Urinary bladder (tissue), 3 donors: ENCODE measurements at regions not wholly inside any gene's neighbourhood (a gene's known extent, or its start where the extent isn't known, plus 50 kb on each side); places are given as distances from the start of the nearest gene placed in this dataset.
"Not testable (repeated sequence)": the region's sequence is repeated elsewhere in the genome, so short reads cannot be mapped to it uniquely, and the experiment has no call there.

ENCODE experiments used
- DNase-seq: peaks from one replicate; pipeline ENCODE4 v3.0.0-alpha.2; 2015; ENCODE audit errors: extremely low spot score
- H3K27ac ChIP-seq: one replicate; pipeline ENCODE4 v1.5.1; 2013; ENCODE audit warnings: low read depth, mild to moderate bottlenecking, moderate library complexity
- H3K36me3 ChIP-seq: one replicate; pipeline ENCODE4 v1.6.1; 2013; ENCODE audit warnings: mild to moderate bottlenecking, moderate library complexity; ENCODE audit not compliant: insufficient read depth
- H3K4me1 ChIP-seq: one replicate; pipeline ENCODE4 v1.6.1; 2013; ENCODE audit warnings: mild to moderate bottlenecking, moderate library complexity; ENCODE audit not compliant: insufficient read depth
- H3K4me3 ChIP-seq: one replicate; pipeline ENCODE4 v1.5.1; 2013; ENCODE audit warnings: low read depth, low read length
- WGBS: extraction: QIAGEN DNeasy Blood & Tissue Kit; methylation state at CpG from one replicate; pipeline ENCODE4 v1.1.7; 2013; 5-methylcytosine and 5-hydroxymethylcytosine counted together
- donor health status: healthy with polysubstance abuse.
- donor health status: healthy.

DNA sequence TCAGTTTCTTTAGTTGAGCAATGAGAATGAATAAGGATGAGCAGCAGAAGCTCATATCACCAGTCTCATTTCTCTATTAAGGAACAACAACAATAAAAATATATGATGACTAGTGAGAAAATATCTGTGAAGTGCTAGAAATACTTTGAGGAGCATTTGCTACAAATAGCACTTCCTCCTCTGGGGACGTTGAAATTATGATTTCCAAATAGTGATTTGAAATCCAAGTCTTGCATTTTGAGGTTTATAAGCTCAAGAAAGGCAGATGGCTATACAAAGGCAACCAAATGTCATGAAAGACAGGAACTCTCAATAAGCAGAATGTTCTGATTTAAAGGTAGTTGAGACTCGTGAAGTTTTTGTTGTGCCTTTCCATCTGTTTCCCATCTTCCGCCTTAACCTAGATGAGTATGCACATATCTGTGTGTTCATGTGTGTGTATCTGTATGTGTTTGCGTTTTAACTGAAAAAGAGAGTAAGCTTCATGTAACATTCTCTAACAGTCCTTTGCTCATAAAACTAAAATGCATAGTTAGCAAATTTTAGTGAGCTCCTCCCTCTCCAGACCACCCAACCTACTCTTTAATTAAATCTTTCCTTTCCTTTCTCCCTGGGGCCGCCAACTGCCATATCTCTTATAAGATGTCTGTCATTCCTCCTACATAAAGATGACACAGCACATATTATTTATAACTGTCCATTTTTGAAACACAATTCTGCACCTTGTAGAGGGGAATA, 222.6 kb upstream of the RASGEF1B start:
- Histone ChIP-seq H3K4me3 (no peak overlapping the region), H3K4me1 (no peaks in the 10 kb centered on the region), H3K36me3 (no peaks in the 10 kb centered on the region), H3K27ac (no peak overlapping the region)
- no peak for DNase-seq
- 63% methylated on average over 5 of the region's 5 CpGs for WGBS

GRCh38 chr4:81690871-81691270, 219.2 kb upstream of the RASGEF1B start:
- DNase-seq = no peak
- 85% methylated on average over 2 of the region's 2 CpGs for WGBS
- no peaks in the 10 kb centered on the region for H3K4me1 ChIP-seq
- H3K4me3 ChIP-seq = no peak overlapping the region
- no peaks in the 10 kb centered on the region for H3K36me3 ChIP-seq
- H3K27ac ChIP-seq = no peak overlapping the region

GRCh38 chr4:81688085-81688484, 216.4 kb upstream of the RASGEF1B start:
- DNase-seq = no peak

DNA sequence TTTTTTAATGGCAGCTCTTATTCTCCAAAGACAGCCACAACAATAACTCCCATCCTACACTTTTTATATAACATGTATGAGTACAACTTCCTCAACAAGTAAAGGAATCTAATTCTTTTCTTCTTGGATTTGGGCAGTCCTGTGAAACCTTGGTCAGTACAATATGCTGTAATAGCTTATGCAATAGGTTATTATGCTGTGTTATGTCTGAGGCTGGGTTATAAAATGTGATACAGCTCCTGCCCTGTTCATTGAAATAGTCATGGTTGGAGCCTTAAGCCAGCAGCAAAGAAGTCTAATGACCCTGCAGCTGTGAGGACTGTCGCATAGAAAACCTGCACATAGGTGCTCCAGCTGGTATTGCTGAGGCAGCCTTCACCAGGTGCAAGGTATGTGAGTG, 215.8 kb upstream of the RASGEF1B start:
- H3K36me3 ChIP-seq = no peaks in the 10 kb centered on the region
- DNase-seq = no peak
- H3K4me3 ChIP-seq = no peak overlapping the region
- no peaks in the 10 kb centered on the region for H3K4me1 ChIP-seq
- 94% methylated on average over 1 of the region's 1 CpG for WGBS
- H3K27ac ChIP-seq = no peak overlapping the region

More at GRCh38 chr4:81688085-81688484, 216.4 kb upstream of the RASGEF1B start:
- H3K27ac ChIP-seq = no peak overlapping the region
- WGBS = 57% methylated on average over 4 of the region's 4 CpGs
- H3K4me3 ChIP-seq = no peak overlapping the region
- H3K4me1 ChIP-seq = no peaks in the 10 kb centered on the region
- H3K36me3 ChIP-seq = no peaks in the 10 kb centered on the region

- 86% methylated on average over 2 of the region's 2 CpGs for WGBS
- Histone ChIP-seq H3K36me3 (no peaks in the 10 kb centered on the region), H3K27ac (no peak overlapping the region), H3K4me1 (no peaks in the 10 kb centered on the region), H3K4me3 (no peak overlapping the region)
- DNase-seq = no peak
These were observed 213.4 kb upstream of the RASGEF1B start for GRCh38 chr4:81685104-81685503.

GRCh38 chr4:81684352-81684751, 212.6 kb upstream of the RASGEF1B start:
- 81% methylated on average over 4 of the region's 4 CpGs for WGBS
- Histone ChIP-seq H3K4me3 (no peak overlapping the region), H3K27ac (no peak overlapping the region), H3K36me3 (no peaks in the 10 kb centered on the region), H3K4me1 (no peaks in the 10 kb centered on the region)
- no peak for DNase-seq

- no peaks in the 10 kb centered on the region for H3K36me3 ChIP-seq
- H3K4me1 ChIP-seq = no peaks in the 10 kb centered on the region
- no peak overlapping the region for H3K4me3 ChIP-seq
- no peak for DNase-seq
- no peak overlapping the region for H3K27ac ChIP-seq
- 88% methylated on average over 6 of the region's 6 CpGs for WGBS
These were observed 210.8 kb upstream of the RASGEF1B start for GRCh38 chr4:81682492-81682891.

DNA sequence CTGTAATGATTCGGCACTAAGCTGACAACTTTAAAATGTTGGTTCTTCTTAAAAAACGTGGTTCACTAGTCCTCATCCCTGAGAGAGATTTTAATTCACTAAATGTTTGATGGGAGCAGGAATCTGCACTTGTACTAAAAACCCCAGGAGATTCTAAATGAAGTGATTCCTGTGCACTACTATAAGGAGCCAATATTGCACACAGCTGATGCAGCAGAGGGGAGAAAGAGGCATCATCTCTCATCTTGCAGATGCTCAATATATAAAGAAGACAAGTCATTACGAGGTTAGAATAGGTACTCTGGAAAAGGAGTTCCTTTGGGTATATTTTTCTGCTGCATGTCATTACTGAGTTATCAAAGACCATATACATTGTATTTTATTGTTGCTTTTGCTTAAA, 207.6 kb upstream of the RASGEF1B start:
- no peak for DNase-seq
- H3K36me3 ChIP-seq = no peaks in the 10 kb centered on the region
- H3K4me3 ChIP-seq = no peak overlapping the region
- H3K27ac ChIP-seq = no peak overlapping the region
- no peaks in the 10 kb centered on the region for H3K4me1 ChIP-seq
- 78% methylated on average over 3 of the region's 3 CpGs for WGBS

DNA sequence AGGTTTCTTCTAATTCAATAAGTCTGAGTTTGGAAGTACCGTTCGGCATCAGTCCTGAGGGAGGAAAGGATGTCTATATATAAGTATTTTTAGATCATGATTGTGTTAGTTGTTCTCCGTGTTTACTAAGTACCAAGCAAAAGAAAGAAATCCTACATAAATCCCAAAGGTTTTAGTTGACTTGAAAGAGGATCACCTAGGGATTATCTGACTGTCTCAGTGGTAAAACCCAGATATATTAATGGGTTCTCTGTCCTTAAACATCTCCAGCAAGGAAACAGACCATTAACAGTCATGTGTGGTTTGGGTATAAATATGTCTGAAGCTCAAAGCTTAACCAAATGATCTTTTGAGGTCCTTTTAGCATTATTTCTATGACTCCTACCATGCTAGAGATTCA, 207.1 kb upstream of the RASGEF1B start:
- Histone ChIP-seq H3K4me3 (no peak overlapping the region), H3K27ac (no peak overlapping the region), H3K4me1 (no peaks in the 10 kb centered on the region), H3K36me3 (no peaks in the 10 kb centered on the region)
- 45% methylated on average over 3 of the region's 3 CpGs for WGBS
- DNase-seq = no peak

DNA sequence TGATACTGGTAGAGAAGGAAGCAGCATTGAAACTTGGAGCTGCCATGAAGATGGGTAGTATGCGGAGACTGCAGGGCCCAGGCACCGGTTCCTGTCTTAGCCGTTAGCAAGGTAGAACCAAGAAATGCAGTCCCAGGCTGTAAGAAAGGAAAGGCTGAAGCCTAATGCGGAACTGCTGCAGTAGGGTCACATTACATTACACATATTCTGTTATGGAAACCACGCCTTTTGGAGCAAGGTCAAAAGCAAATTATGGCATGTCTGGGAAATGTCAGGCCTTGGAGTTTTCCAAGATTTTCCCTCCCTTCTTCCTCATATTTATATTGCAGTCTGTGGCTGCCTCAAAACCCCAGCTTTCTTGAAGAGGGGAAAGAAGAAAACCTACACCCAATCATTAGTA, 204.8 kb upstream of the RASGEF1B start:
- no peak overlapping the region for H3K27ac ChIP-seq
- 60% methylated on average over 5 of the region's 5 CpGs for WGBS
- no peaks in the 10 kb centered on the region for H3K4me1 ChIP-seq
- H3K4me3 ChIP-seq = no peak overlapping the region
- DNase-seq = peak; percentile 42
- no peaks in the 10 kb centered on the region for H3K36me3 ChIP-seq

DNA sequence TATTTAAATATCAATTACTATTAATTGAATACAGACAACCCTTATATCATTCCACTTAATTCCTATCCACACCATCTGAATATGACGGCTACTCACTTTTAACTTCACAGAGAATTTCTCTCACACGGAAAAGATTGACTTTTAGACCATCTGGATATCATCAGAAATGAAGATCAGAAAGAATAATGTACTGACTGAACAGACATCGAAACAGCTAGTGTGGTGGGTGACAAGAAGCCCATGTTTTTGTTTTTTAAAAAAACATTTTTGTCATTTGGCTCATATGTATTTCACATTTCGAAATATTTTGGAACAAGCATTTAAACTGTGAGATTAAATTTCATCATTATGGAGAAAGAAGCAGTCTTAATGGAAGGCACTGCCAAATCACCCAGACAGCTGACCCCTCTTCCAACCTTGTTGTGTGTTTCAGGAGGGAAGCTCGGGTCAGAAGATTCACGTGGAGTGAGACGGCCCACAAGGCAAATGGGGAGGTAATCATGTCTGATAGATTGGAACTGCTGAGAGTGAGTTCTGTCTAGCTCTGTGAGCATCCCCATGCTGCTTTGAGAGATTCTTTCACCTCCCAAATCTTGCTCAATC, 204.2 kb upstream of the RASGEF1B start:
- WGBS = 67% methylated on average over 7 of the region's 7 CpGs
- Histone ChIP-seq H3K36me3 (no peaks in the 10 kb centered on the region), H3K4me3 (no peak overlapping the region), H3K4me1 (no peaks in the 10 kb centered on the region), H3K27ac (no peak overlapping the region)
- DNase-seq = no peak

GRCh38 chr4:81673961-81674360, 202.3 kb upstream of the RASGEF1B start:
- 74% methylated on average over 4 of the region's 4 CpGs for WGBS
- H3K27ac ChIP-seq = no peak overlapping the region

DNA sequence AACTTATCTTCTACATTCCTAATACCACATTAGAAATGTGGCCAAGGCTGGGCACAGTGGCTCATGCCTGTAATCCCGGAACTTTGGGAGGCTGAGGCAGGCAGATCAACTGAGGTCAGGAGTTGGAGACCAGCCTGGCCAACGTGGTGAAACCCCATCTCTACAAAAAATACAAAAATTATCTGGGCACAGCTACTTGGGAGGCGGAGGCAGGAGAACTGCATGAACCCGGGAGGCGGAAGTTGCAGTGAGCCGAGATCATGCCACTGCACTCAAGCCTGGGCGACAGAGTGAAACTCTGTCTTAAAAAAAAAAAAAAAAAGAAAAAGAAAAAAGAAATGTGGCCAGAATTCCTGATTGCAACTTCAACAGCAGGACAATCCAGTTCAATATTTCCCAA, 196.6 kb upstream of the RASGEF1B start:
- not testable (repeated sequence) for H3K27ac ChIP-seq, DNase-seq, H3K4me3 ChIP-seq, H3K4me1 ChIP-seq, H3K36me3 ChIP-seq
- 72% methylated on average over 7 of the region's 7 CpGs for WGBS

More at GRCh38 chr4:81673961-81674360, 202.3 kb upstream of the RASGEF1B start:
- H3K4me3 ChIP-seq = no peak overlapping the region
- H3K4me1 ChIP-seq = no peaks in the 10 kb centered on the region
- H3K36me3 ChIP-seq = no peaks in the 10 kb centered on the region
- no peak for DNase-seq

DNA sequence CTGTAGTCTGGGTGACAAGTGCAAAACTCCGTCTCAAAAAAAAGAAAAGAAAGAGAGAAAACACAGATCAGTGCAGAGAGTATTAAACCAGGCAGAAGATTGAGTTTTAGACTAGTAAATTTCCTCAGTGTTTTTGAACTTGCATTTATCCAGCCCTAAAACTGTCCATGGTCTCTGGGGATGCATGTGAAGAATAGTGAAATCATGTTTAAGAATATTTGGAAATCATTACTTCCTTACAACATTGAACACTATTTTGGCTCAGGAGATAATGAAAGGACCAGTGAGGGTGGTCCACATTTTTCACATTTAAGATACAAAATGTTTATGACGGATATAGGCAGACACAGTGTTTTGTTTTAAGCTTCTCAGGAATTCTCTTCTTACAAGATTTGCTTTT, 195.8 kb upstream of the RASGEF1B start:
- H3K36me3 ChIP-seq = no peaks in the 10 kb centered on the region
- 66% methylated on average over 2 of the region's 2 CpGs for whole genome bisulfite sequencing
- no peaks in the 10 kb centered on the region for H3K4me1 ChIP-seq
- no peak for DNase-seq
- no peak overlapping the region for H3K4me3 ChIP-seq
- H3K27ac ChIP-seq = no peak overlapping the region
